ENCODE measurements at regions not wholly inside any gene's neighbourhood (a gene's known extent, or its start where the extent isn't known, plus 50 kb on each side); places are given as distances from the start of the nearest gene placed in this dataset.

GRCh38 chr1:80668372-80668771 lies 1132.4 kb upstream of the ADGRL2 start:
- DNase-seq = no peak

- DNase-seq = no peak
Observed at GRCh38 chr1:80666073-80666472, 1134.7 kb upstream of the ADGRL2 start.

- no peak for DNase-seq
Observed at GRCh38 chr1:80659161-80659560, 1141.6 kb upstream of the ADGRL2 start.

- no peak for DNase-seq
Observed at GRCh38 chr1:80657707-80658106, 1143.0 kb upstream of the ADGRL2 start.

DNA sequence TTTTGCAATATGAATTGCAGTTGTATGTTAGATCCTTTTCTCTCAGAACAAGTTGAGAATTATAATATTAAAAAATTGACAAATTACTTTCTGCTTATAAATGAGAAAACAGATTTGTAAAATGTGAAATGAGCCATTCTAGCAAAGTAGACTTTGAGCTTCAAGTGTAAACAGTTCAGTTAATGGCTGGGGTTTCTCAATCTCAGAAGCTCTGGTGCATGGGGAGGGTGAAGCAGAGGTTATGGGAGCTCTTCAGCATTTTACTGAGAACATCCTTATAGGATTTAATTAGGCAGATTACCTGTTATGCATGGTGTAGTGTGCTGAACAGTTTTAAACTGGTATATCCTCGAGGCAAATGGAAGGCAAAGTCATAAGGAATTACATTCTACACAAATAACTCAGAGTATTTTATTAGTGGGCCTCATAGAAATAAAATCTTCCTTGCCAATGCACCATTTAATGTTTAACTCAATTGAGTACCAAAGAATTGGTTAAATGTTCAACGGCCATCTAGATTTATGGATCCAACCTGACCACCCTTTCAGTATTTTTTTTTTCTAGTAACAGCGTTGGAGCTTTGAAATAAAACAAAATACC lies 1143.6 kb upstream of the ADGRL2 start:
- no peak for DNase-seq

GRCh38 chr1:80656641-80657040 lies 1144.1 kb upstream of the ADGRL2 start:
- DNase-seq = no peak

- no peak for DNase-seq
Observed at GRCh38 chr1:80656014-80656636, 1144.6 kb upstream of the ADGRL2 start.

DNA sequence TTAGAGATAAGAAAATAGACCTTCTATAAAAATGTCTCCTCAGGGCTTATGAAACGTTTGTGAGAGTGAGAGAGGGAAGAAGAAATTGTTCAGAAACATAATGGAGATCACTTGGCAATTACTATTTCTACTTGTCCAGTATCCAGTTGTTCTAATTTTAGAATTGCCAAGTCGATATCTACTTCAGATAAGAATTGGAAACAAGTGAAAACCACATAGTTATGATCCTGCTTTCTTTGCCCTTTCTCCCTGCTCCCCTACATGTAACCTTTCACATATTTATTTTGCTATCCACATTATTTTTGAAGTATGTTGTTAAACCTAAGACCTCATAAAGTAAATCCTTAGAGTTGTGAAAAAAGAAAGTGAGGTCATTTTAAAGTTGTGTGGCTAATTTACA lies 1154.7 kb upstream of the ADGRL2 start:
- no peak for DNase-seq

- no peak for DNase-seq
Observed at GRCh38 chr1:80645621-80646020, 1155.1 kb upstream of the ADGRL2 start.

DNA sequence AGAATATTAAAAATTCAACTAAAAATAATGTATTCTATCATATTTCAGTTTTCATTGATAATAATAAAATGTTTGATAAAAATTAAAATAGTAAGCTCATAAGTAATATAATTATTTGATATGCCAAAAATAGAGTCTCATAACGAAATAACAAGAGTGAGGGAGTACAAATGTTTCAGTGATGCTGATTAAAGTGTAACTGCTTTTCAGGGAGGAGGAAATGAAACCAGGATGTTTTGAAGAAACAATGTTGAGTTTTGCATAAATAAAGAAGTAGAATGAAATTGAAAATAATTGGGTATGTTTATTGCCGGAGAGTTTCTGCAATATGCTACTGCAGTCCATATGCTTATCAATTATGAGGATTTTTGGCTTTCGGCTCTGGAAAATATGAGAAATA lies 1159.8 kb upstream of the ADGRL2 start:
- no peak for DNase-seq

GRCh38 chr1:80639777-80640533 lies 1160.8 kb upstream of the ADGRL2 start:
- DNase-seq = no peak

- DNase-seq = no peak
Observed at GRCh38 chr1:80633947-80634706, 1166.6 kb upstream of the ADGRL2 start.

DNA sequence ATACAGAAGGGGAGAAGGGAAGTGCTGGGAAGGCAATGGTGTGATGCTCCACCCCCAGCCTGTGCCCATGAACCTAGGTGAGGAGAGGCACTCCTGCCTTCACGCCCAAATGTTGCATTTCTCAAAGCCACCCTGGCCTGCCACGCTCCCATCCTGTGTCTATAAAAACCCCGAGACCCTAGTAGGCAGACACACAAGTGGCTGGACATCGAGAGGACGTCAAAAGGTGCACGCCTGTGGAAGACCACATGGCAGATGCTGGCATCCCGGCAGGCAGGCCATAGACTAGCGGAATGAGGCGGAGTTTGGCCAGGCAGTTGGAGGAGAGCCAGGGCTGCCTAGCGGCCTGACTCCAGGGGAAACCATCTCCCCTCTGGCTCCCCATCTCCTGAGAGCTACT lies 1168.5 kb upstream of the ADGRL2 start:
- no peak for DNase-seq

- DNase-seq = no peak
Observed at GRCh38 chr1:80629304-80629837, 1171.4 kb upstream of the ADGRL2 start.

DNA sequence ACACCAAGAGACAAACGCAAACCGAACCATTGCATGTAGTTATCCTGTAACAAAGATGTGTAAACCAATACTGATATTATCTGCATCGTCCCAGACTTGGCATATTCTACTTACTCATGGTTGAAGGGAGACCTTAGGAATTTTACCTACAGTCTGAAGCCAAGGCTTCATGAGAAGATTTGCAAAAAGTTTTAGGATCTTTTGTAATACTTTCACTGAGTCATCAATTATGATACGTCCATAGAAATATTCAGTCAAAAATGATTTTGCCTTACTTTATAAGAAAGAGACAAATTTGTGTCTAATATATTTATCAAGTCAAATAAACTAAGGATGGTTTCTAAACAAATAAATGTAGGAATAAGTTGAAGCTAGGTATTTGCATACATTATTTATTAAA lies 1176.1 kb upstream of the ADGRL2 start:
- DNase-seq = no peak

DNA sequence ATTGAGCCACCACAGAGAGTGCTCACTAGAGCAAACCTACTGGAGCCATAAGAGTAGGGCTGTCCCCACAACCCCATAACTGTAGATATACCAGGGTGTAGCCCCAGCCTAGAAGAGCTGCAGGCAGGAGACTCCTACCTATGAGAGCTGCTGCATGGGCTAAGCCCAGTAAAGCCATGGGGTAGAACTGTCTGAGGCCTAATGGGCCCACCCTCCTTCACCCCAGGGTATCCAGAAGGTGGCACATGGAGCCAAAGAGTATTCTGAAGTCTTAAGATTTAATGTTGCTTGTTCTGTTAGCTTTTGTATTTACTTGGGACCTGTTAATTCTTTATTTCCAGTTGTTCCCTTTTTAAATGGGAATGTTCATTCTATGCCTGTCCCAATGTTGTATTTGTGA lies 1193.7 kb upstream of the ADGRL2 start:
- no peak for DNase-seq

DNA sequence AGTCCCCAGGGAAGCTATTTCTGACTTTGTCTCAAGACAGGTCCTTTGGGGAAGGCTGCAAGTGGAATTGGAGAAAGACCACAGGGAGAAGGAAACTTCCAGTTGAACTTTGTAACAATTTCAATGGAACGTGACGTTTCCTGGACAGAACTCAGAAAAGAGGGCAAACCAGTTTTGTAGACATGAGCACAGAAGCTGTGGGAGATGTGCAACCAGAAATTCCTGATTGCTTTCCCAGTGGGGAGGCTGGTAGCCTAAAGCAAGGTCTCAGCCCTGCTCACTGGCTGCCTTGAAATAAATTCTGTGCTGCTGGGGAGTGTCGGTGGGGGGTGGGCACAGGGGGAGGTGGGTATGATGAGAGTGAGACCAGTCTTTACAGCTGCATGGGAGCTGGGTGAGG lies 1206.7 kb upstream of the ADGRL2 start:
- DNase-seq = no peak

GRCh38 chr1:80593197-80593596 lies 1207.5 kb upstream of the ADGRL2 start:
- no peak for DNase-seq

- DNase-seq = no peak
Observed at GRCh38 chr1:80582980-80583379, 1217.8 kb upstream of the ADGRL2 start.

GRCh38 chr1:80579055-80579454 lies 1221.7 kb upstream of the ADGRL2 start:
- DNase-seq = no peak

GRCh38 chr1:80566867-80567266 lies 1233.9 kb upstream of the ADGRL2 start:
- DNase-seq = no peak

GRCh38 chr1:80566123-80566522 lies 1234.6 kb upstream of the ADGRL2 start:
- DNase-seq = no peak

- DNase-seq = no peak
Observed at GRCh38 chr1:80565406-80565805, 1235.3 kb upstream of the ADGRL2 start.
